Transverse colon (tissue), 4 donors: ENCODE measurements at regions not wholly inside any gene's neighbourhood (a gene's known extent, or its start where the extent isn't known, plus 50 kb on each side); places are given as distances from the start of the nearest gene placed in this dataset.

ENCODE experiments used
- DNase-seq: peaks from one replicate; pipeline ENCODE4 v3.0.0-alpha.2; 2019
- H3K27ac ChIP-seq, 4 donors: fragments of 200-600 bp; sonication (generic); 2 replicates each; pipeline ENCODE4 v1.5.1; 2016 to 2018; ENCODE audit warnings: inconsistent platforms in 4 of 4
- H3K27me3 ChIP-seq: fragments of 200-600 bp; sonication (generic); 2 replicates; pipeline ENCODE4 v1.5.1; 2017; ENCODE audit warnings: inconsistent platforms
- H3K36me3 ChIP-seq, 4 donors: fragments of 200-600 bp; sonication (generic); 2 replicates each; pipeline ENCODE4 v1.5.1; 2017 to 2019; ENCODE audit warnings: inconsistent platforms in 4 of 4
- H3K4me1 ChIP-seq, 4 donors: fragments of 200-600 bp; sonication (generic); 2 replicates each; pipeline ENCODE4 v1.5.1; 2017 to 2020; ENCODE audit warnings: inconsistent platforms in 4 of 4
- H3K4me3 ChIP-seq, 4 donors: fragments of 200-600 bp; sonication (generic); 1 replicate in 1 of 4; 2 replicates in 3 of 4; pipeline versions ENCODE4 v1.5.1 to v1.6.1; 2017 to 2019; ENCODE audit warnings: inconsistent platforms in 4 of 4
- H3K9me3 ChIP-seq, 2 donors: fragments of 200-600 bp; sonication (generic); 2 replicates each; pipeline ENCODE4 v1.5.1; 2017 to 2019; ENCODE audit warnings: inconsistent platforms in 2 of 2
- CTCF ChIP-seq, 5 experiments: fragments of 200-600 bp in 3 of 5; fragments of 450-650 bp in 2 of 5; sonication (generic) in 3 of 5; IDR thresholded peaks; 1 replicate in 2 of 5; 2 replicates in 3 of 5; pipeline ENCODE4 v1.5.1; 2016 to 2017; ENCODE audit warnings: antibody characterized with exemption in 5 of 5, inconsistent platforms in 3 of 5, mild to moderate bottlenecking in 2 of 5, moderate library complexity in 1 of 5
- EP300 ChIP-seq: sonication (generic); formaldehyde crosslinking; IDR thresholded peaks from one replicate; pipeline ENCODE4 v1.6.1; 2017; ENCODE audit warnings: antibody characterized with exemption, low read depth
- POLR2A ChIP-seq: fragments of 450-650 bp; IDR thresholded peaks from one replicate; pipeline ENCODE4 v1.6.1; 2016; ENCODE audit warnings: antibody characterized with exemption, mild to moderate bottlenecking, moderate library complexity
- POLR2AphosphoS5 ChIP-seq, 3 donors: sonication (generic); formaldehyde crosslinking; IDR thresholded peaks; one replicate each; pipeline ENCODE4 v1.6.1; 2016; ENCODE audit warnings: antibody characterized with exemption in 3 of 3
- WGBS, 2 donors: methylation state at CpG; one replicate each; pipeline ENCODE4 v1.1.5; 2018; ENCODE audit warnings: low coverage in 1 of 2; 5-methylcytosine and 5-hydroxymethylcytosine counted together
- in situ Hi-C, 4 donors: fragments of 200-750 bp; cut with MboI; loops; one replicate each; pipeline versions ENCODE4 v1.15.0 to v1.15.1; 2017; ENCODE audit warnings: low sequenced_read_pairs in 3 of 4, low pct_ligation_motif_present in 1 of 4, low pct_unique_long_range_greater_than_20kb in 1 of 4
- intact Hi-C: fragments of 100-400 bp; cut with DNase I; formaldehyde crosslinking; loops from one replicate; pipeline ENCODE4 v1.15.1; 2023; ENCODE audit warnings: low total_unique reads

DNA sequence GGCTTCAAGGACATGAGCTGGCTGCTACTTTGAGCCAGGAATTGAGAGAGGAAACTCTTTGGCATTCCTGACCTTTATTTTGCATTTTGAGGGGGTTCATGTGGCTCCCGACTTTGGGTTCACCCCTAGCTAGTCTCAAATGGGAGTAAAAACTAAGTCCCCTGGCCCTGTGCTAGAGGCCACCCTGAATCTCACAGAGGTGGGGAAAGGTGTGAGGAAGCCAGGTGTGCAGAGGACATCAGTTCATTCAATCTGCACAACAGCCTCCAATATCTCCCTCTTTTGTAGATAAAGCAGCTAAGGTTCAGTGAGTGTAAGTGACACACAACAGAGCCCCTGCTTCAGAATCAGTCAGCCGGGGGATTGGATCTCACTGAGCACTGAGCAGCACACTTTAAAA lies 325.7 kb downstream of the DCDC2C start:
- no peak overlapping the region for H3K27ac ChIP-seq
- 82 to 86% methylated on average over 1 to 2 of the region's 2 CpGs for WGBS, 2 donors
- H3K9me3 ChIP-seq, result no peaks in the 10 kb centered on the region
- no peaks in the 10 kb centered on the region for H3K27me3 ChIP-seq
- no peak overlapping the region for H3K4me3 ChIP-seq
- TF ChIP-seq POLR2A (no peak), EP300 (no peak), POLR2AphosphoS5 (IDR thresholded peaks at IDR 0.05) (no peak), CTCF (IDR thresholded peaks at IDR 0.05) (no peak)
- intact Hi-C loops, result no loop called here
- DNase-seq, result no peak
- no peaks in the 10 kb centered on the region for H3K36me3 ChIP-seq
- H3K4me1 ChIP-seq, result no peaks in the 10 kb centered on the region
- in situ Hi-C loops, result no loop called here

DNA sequence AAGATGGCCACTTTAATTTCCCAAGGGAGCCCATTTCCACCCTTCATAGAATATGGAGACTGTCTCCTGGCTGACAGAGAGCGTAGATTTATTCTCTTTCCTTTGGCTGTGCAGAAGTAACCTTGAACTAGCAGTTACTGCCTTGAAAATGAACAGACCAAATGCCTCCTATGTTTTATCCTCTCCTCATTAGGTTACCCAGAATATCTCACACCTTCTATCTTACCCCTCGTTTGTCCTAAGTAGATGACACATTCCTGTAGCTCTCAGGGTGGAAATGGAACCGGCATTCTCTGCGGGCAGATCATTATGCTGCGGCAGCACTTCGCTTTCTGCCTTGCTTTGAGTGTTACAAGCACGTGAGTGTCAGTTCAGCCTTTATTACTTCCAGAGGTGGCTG lies 336.5 kb downstream of the DCDC2C start:
- WGBS, 2 donors, result 50 to 68% methylated on average over 1 to 7 of the region's 7 CpGs
- DNase-seq, result no peak
- Histone ChIP-seq H3K36me3 (no peaks in the 10 kb centered on the region), H3K27me3 (no peaks in the 10 kb centered on the region), H3K27ac (no peak overlapping the region), H3K4me3 (no peak overlapping the region), H3K9me3 (peaks cover 0 to 3% of the 10 kb centered on the region in 2 donors), H3K4me1 (no peaks in the 10 kb centered on the region)
- TF ChIP-seq POLR2AphosphoS5 (IDR thresholded peaks at IDR 0.05) (no peak), CTCF (IDR thresholded peaks at IDR 0.05) (no peak), POLR2A (no peak), EP300 (no peak)
- in situ Hi-C loops (no loop called here), intact Hi-C loops (no loop called here)

GRCh38 chr2:4047961-4048891 lies 344.9 kb downstream of the DCDC2C start:
- DNase-seq, result no peak
- H3K27me3 ChIP-seq, result no peaks in the 10 kb centered on the region

DNA sequence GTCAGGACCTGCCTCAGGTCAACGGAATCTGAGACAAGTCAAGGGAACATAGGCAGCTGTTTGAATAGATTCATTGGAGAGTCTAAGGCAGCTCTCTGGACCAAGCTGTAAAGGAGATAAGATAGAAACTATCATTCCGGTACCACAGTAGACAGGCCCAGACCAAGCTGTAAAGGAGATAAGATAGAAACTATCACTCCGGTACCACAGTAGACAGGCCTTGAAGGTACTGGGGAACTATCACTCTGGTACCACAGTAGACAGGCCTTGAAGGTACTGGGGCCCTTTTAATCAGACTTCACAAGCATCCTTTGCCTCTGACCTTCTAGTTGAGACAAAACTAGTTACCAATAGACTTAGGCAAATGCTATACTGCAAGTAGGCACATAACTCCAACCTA lies 346.1 kb downstream of the DCDC2C start:
- Histone ChIP-seq H3K27me3 (no peaks in the 10 kb centered on the region), H3K4me1 (no peaks in the 10 kb centered on the region), H3K9me3 (no peaks in the 10 kb centered on the region), H3K4me3 (no peak overlapping the region), H3K27ac (no peak overlapping the region), H3K36me3 (no peaks in the 10 kb centered on the region)
- DNase-seq, result no peak
- 93% methylated on average over 3 of the region's 3 CpGs; no CpG with 5 or more reads in 1 of the 2 donors for WGBS, 2 donors
- intact Hi-C loops, result no loop called here
- in situ Hi-C loops, result no loop called here
- TF ChIP-seq EP300 (no peak), POLR2A (no peak), POLR2AphosphoS5 (IDR thresholded peaks at IDR 0.05) (no peak), CTCF (IDR thresholded peaks at IDR 0.05) (no peak)

More at GRCh38 chr2:4047961-4048891, 344.9 kb downstream of the DCDC2C start:
- no peaks in the 10 kb centered on the region for H3K9me3 ChIP-seq
- 60 to 69% methylated on average over 9 of the region's 9 CpGs for WGBS, 2 donors
- intact Hi-C loops, result no loop called here
- TF ChIP-seq POLR2A (no peak), CTCF (IDR thresholded peaks at IDR 0.05) (no peak), EP300 (no peak), POLR2AphosphoS5 (IDR thresholded peaks at IDR 0.05) (no peak)
- H3K36me3 ChIP-seq, result no peaks in the 10 kb centered on the region
- in situ Hi-C loops, result no loop called here
- H3K27ac ChIP-seq, result no peak overlapping the region
- H3K4me1 ChIP-seq, result no peaks in the 10 kb centered on the region
- no peak overlapping the region for H3K4me3 ChIP-seq
